ENCODE measurements at regions not wholly inside any gene's neighbourhood (a gene's known extent, or its start where the extent isn't known, plus 50 kb on each side); places are given as distances from the start of the nearest gene placed in this dataset.

DNA sequence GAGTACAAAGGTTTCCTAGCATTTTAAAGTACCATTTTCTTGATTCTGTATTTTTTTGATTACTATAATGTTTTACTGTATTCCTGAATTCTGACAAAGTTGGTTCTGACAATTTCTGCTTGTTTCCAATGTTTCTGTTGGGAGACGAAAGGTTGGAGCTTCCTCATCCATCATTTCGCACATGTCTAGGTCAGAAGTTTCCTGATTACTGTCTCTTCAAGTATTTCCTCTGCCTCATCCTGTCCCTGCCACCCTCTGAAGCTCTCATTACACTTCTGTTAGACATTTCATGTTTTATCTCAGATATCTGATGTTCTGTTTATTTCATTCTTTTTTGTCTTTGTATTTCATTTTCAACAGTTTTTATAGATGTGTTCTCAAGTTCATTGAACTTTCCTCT, 895.8 kb downstream of the TSN start:
- TF ChIP-seq, protein P1, sequence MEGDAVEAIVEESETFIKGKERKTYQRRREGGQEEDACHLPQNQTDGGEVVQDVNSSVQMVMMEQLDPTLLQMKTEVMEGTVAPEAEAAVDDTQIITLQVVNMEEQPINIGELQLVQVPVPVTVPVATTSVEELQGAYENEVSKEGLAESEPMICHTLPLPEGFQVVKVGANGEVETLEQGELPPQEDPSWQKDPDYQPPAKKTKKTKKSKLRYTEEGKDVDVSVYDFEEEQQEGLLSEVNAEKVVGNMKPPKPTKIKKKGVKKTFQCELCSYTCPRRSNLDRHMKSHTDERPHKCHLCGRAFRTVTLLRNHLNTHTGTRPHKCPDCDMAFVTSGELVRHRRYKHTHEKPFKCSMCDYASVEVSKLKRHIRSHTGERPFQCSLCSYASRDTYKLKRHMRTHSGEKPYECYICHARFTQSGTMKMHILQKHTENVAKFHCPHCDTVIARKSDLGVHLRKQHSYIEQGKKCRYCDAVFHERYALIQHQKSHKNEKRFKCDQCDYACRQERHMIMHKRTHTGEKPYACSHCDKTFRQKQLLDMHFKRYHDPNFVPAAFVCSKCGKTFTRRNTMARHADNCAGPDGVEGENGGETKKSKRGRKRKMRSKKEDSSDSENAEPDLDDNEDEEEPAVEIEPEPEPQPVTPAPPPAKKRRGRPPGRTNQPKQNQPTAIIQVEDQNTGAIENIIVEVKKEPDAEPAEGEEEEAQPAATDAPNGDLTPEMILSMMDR (IDR thresholded peaks at IDR 0.05), result no peak
- TF ChIP-seq POLR2A (IDR thresholded peaks at IDR 0.05), result no peak

All from body of pancreas (tissue), 4 donors.